IPS-18a (cell line): ENCODE measurements at regions not wholly inside any gene's neighbourhood (a gene's known extent, or its start where the extent isn't known, plus 50 kb on each side); places are given as distances from the start of the nearest gene placed in this dataset.
"Not testable (repeated sequence)": the region's sequence is repeated elsewhere in the genome, so short reads cannot be mapped to it uniquely, and the experiment has no call there.

Source experiments
- H3K27ac ChIP-seq: one replicate; pipeline ENCODE4 v1.5.1; 2013; ENCODE audit warnings: low read length
- H3K27me3 ChIP-seq: one replicate; pipeline ENCODE4 v1.6.1; 2013; ENCODE audit warnings: mild to moderate bottlenecking, low read length; ENCODE audit not compliant: control insufficient read depth, insufficient read depth
- H3K36me3 ChIP-seq: one replicate; pipeline ENCODE4 v1.6.1; 2013; ENCODE audit warnings: low read depth, low read length; ENCODE audit not compliant: control insufficient read depth
- H3K4me1 ChIP-seq: one replicate; pipeline ENCODE4 v1.6.1; 2013; ENCODE audit warnings: low read depth, low read length; ENCODE audit not compliant: control insufficient read depth
- H3K4me3 ChIP-seq: one replicate; pipeline ENCODE4 v1.5.1; 2013; ENCODE audit warnings: low read length
- H3K9ac ChIP-seq: one replicate; pipeline ENCODE4 v1.6.1; 2013; ENCODE audit warnings: mild to moderate bottlenecking, low read length, moderate library complexity
- H3K9me3 ChIP-seq: one replicate; pipeline ENCODE4 v1.6.1; 2013; ENCODE audit warnings: low read depth, low read length; ENCODE audit not compliant: control insufficient read depth

GRCh38 chr6:86872810-86873209 is 64.5 kb upstream of the HTR1E start:
- not testable (repeated sequence) for H3K9ac ChIP-seq, H3K36me3 ChIP-seq, H3K4me1 ChIP-seq, H3K27ac ChIP-seq, H3K4me3 ChIP-seq, H3K9me3 ChIP-seq, H3K27me3 ChIP-seq

DNA sequence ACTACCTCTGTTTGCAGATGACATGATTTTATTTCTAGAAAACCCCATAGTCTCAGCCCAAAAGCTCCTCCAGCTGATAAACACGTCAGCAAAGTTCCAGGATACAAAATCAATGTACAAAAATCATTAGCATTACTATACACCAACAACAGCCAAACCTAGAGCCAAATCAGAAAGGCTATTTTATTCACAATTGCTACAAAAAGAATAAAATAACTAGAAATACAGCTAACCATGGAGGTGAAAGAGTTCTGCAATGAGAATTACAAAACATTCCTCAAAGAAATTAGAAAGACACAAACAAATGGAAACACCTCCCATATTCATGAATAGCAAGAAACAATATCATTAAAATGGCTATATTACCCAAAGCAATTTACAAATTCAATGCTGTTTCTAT is 65.6 kb upstream of the HTR1E start:
- no peaks in the 10 kb centered on the region for H3K4me1 ChIP-seq
- H3K9me3 ChIP-seq, result no peaks in the 10 kb centered on the region
- H3K27me3 ChIP-seq, result no peaks in the 10 kb centered on the region
- no peak overlapping the region for H3K27ac ChIP-seq
- H3K4me3 ChIP-seq, result no peak overlapping the region
- no peaks in the 10 kb centered on the region for H3K36me3 ChIP-seq
- no peak overlapping the region for H3K9ac ChIP-seq

GRCh38 chr6:86869500-86869899 is 67.8 kb upstream of the HTR1E start:
- H3K27me3 ChIP-seq, result no peaks in the 10 kb centered on the region
- no peak overlapping the region for H3K9ac ChIP-seq
- H3K9me3 ChIP-seq, result no peaks in the 10 kb centered on the region
- no peak overlapping the region for H3K4me3 ChIP-seq
- no peaks in the 10 kb centered on the region for H3K36me3 ChIP-seq
- H3K27ac ChIP-seq, result no peak overlapping the region
- no peaks in the 10 kb centered on the region for H3K4me1 ChIP-seq

DNA sequence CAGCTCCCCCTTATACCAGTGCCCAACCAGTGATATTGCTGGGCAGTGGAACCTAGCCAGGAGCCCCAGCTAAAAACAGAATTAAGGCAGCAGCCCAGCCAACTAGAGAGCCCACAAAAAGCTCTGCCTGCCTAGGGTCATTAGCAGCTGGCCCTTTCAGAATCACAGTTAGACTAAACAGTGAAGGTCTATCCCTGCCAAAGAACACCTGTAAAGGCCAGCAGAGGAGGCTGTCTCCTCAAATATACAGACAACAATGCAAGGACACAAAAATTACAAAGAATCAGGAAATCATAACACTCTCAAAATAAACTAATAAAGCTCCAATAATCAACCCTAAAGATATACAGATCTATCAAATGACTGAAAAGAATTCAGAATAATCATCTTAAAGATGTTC is 77.8 kb upstream of the HTR1E start:
- no peaks in the 10 kb centered on the region for H3K9me3 ChIP-seq
- no peak overlapping the region for H3K27ac ChIP-seq
- H3K27me3 ChIP-seq, result no peaks in the 10 kb centered on the region
- no peaks in the 10 kb centered on the region for H3K36me3 ChIP-seq
- H3K4me3 ChIP-seq, result no peak overlapping the region
- no peaks in the 10 kb centered on the region for H3K4me1 ChIP-seq
- no peak overlapping the region for H3K9ac ChIP-seq

DNA sequence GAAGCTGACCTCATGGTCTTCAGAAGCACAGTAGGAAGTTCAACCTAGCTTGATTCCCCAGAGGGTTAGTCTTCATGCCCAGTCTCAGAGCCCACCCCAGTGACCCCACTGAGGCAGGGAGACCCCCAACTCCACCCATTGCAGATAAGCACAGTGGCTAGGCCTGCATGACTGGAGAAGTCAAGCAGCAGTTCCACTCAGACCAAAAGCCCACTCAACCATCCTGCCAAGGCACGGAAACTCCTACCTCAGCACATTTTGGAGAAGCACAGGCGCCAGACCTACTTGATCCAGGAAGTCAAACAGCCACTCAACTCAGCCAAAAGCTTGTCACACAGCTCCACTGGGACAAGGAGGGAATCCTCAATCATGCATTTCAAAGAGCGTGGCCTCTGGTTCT is 78.4 kb upstream of the HTR1E start:
- Histone ChIP-seq H3K27ac (no peak overlapping the region), H3K27me3 (no peaks in the 10 kb centered on the region), H3K9me3 (no peaks in the 10 kb centered on the region), H3K4me3 (no peak overlapping the region), H3K9ac (no peak overlapping the region), H3K4me1 (no peaks in the 10 kb centered on the region), H3K36me3 (no peaks in the 10 kb centered on the region)

- H3K9me3 ChIP-seq, result no peaks in the 10 kb centered on the region
- no peaks in the 10 kb centered on the region for H3K36me3 ChIP-seq
- H3K27ac ChIP-seq, result no peak overlapping the region
- H3K9ac ChIP-seq, result no peak overlapping the region
- H3K27me3 ChIP-seq, result no peaks in the 10 kb centered on the region
- no peaks in the 10 kb centered on the region for H3K4me1 ChIP-seq
- H3K4me3 ChIP-seq, result no peak overlapping the region
Measured at GRCh38 chr6:86857783-86858182, 79.5 kb upstream of the HTR1E start.

- no peaks in the 10 kb centered on the region for H3K9me3 ChIP-seq
- no peaks in the 10 kb centered on the region for H3K4me1 ChIP-seq
- no peak overlapping the region for H3K9ac ChIP-seq
- no peaks in the 10 kb centered on the region for H3K36me3 ChIP-seq
- no peaks in the 10 kb centered on the region for H3K27me3 ChIP-seq
- H3K4me3 ChIP-seq, result no peak overlapping the region
- no peak overlapping the region for H3K27ac ChIP-seq
Measured at GRCh38 chr6:86856937-86857563, 80.3 kb upstream of the HTR1E start.

GRCh38 chr6:86856379-86856778 is 80.9 kb upstream of the HTR1E start:
- Histone ChIP-seq H3K36me3 (no peaks in the 10 kb centered on the region), H3K27ac (no peak overlapping the region), H3K9ac (no peak overlapping the region), H3K4me1 (no peaks in the 10 kb centered on the region), H3K9me3 (no peaks in the 10 kb centered on the region), H3K27me3 (no peaks in the 10 kb centered on the region), H3K4me3 (no peak overlapping the region)

- Histone ChIP-seq H3K9ac (no peak overlapping the region), H3K4me1 (no peaks in the 10 kb centered on the region), H3K27ac (no peak overlapping the region), H3K27me3 (no peaks in the 10 kb centered on the region), H3K9me3 (no peaks in the 10 kb centered on the region), H3K36me3 (no peaks in the 10 kb centered on the region), H3K4me3 (no peak overlapping the region)
Measured at GRCh38 chr6:86848986-86849385, 88.3 kb upstream of the HTR1E start.

- no peaks in the 10 kb centered on the region for H3K4me1 ChIP-seq
- no peaks in the 10 kb centered on the region for H3K36me3 ChIP-seq
- H3K27ac ChIP-seq, result no peak overlapping the region
- H3K4me3 ChIP-seq, result no peak overlapping the region
- no peaks in the 10 kb centered on the region for H3K9me3 ChIP-seq
- H3K27me3 ChIP-seq, result no peaks in the 10 kb centered on the region
- no peak overlapping the region for H3K9ac ChIP-seq
Measured at GRCh38 chr6:86832686-86833085, 104.6 kb upstream of the HTR1E start.

GRCh38 chr6:86825436-86825835 is 111.9 kb upstream of the HTR1E start:
- no peaks in the 10 kb centered on the region for H3K9me3 ChIP-seq
- no peaks in the 10 kb centered on the region for H3K27me3 ChIP-seq
- no peak overlapping the region for H3K4me3 ChIP-seq
- H3K27ac ChIP-seq, result no peak overlapping the region
- H3K36me3 ChIP-seq, result no peaks in the 10 kb centered on the region
- H3K4me1 ChIP-seq, result no peaks in the 10 kb centered on the region
- H3K9ac ChIP-seq, result no peak overlapping the region

DNA sequence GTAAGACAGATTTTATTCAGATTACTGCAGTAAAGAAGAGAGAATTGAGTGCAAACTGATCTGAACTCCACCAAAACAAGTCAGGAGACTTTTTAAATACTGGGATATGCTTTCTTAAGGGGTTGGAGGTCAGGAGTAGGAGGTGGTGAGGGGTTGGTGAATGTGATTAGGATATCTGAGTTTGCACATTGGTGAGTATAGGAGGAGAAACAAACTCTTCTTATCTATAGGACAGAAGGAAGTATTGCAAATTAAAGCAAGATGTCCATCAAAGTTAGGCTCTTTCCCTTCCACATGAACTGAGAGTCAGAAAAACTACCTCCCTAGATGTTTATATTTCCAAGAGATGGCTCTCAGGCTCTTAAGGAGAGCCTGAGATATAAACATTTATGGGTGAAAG is 114.6 kb upstream of the HTR1E start:
- H3K36me3 ChIP-seq, result no peaks in the 10 kb centered on the region
- H3K4me1 ChIP-seq, result no peaks in the 10 kb centered on the region
- H3K4me3 ChIP-seq, result no peak overlapping the region
- H3K27me3 ChIP-seq, result no peaks in the 10 kb centered on the region
- H3K9ac ChIP-seq, result no peak overlapping the region
- no peaks in the 10 kb centered on the region for H3K9me3 ChIP-seq
- H3K27ac ChIP-seq, result no peak overlapping the region
